ENCODE measurements at regions not wholly inside any gene's neighbourhood (a gene's known extent, or its start where the extent isn't known, plus 50 kb on each side); places are given as distances from the start of the nearest gene placed in this dataset.

DNA sequence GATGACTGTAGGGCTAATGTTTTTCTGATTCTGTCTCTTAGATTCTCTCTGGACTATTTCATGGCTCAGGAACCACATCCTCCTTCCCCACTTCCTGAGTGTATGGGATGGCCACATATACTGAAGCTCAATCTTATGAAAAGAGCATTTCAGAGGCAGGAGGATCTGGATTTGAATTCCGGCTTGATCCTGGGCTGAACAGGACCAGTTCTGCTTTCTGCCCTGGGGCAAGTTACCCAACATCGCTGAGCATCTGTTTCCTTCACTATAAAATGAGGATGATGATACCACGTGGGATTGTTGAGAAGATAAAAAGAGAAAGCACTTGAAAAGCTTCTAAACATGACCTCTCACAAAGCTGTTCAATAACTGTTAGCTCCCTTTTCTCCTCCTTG, 168.4 kb upstream of the TNFAIP3 start:
- TF ChIP-seq CSDC2 (CRISPR knock-in tag; IDR thresholded peaks at IDR 0.05): no peak
- no peak for TF ChIP-seq ZFP30 (CRISPR knock-in tag; IDR thresholded peaks at IDR 0.05)
- no peak for TF ChIP-seq OSR1 (CRISPR knock-in tag; IDR thresholded peaks at IDR 0.05)
- no peak for TF ChIP-seq ZC3H10 (CRISPR knock-in tag; IDR thresholded peaks at IDR 0.05)
- TF ChIP-seq ESRRG (CRISPR knock-in tag; IDR thresholded peaks at IDR 0.05): no peak
- TF ChIP-seq, protein P1, sequence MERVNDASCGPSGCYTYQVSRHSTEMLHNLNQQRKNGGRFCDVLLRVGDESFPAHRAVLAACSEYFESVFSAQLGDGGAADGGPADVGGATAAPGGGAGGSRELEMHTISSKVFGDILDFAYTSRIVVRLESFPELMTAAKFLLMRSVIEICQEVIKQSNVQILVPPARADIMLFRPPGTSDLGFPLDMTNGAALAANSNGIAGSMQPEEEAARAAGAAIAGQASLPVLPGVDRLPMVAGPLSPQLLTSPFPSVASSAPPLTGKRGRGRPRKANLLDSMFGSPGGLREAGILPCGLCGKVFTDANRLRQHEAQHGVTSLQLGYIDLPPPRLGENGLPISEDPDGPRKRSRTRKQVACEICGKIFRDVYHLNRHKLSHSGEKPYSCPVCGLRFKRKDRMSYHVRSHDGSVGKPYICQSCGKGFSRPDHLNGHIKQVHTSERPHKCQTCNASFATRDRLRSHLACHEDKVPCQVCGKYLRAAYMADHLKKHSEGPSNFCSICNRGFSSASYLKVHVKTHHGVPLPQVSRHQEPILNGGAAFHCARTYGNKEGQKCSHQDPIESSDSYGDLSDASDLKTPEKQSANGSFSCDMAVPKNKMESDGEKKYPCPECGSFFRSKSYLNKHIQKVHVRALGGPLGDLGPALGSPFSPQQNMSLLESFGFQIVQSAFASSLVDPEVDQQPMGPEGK (CRISPR knock-in tag; IDR thresholded peaks at IDR 0.05; ENCODE audit: borderline replicate concordance): no peak
- no peak for ATAC-seq

DNA sequence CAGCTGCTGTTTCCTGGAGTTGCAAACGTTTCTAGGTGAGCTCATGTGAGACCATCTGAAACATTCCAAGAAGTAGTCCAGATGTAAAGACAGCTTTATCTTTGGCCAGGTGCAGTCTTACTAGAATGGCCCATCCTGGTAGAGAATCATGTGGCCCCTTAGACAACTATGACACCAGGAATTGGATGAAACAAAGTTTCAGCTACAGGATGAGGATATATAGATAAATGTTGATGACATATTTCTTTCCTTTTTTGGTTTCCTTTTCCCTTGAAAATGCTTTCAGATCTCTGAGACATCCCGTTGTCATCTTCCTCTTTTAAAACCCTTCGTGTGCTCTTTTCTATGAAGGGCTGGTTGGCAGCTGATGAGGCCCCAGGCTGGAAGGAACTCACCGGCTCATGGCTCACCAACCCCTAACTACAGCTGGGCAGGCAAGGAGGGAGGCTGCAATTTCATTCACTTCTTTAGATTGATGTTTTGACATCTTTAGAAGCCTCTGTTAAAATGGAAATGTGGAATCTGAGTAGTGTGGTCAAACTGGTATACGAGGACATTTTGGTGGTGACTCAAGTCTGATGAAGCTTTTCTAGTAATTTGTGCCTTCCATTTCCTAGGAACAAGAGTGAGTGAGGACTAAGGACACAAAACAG, 167.9 kb upstream of the TNFAIP3 start:
- TF ChIP-seq SNAI2 (CRISPR knock-in tag; IDR thresholded peaks at IDR 0.05) (no peak), RARB (CRISPR knock-in tag; IDR thresholded peaks at IDR 0.05) (no peak)
- TF ChIP-seq, protein P2, sequence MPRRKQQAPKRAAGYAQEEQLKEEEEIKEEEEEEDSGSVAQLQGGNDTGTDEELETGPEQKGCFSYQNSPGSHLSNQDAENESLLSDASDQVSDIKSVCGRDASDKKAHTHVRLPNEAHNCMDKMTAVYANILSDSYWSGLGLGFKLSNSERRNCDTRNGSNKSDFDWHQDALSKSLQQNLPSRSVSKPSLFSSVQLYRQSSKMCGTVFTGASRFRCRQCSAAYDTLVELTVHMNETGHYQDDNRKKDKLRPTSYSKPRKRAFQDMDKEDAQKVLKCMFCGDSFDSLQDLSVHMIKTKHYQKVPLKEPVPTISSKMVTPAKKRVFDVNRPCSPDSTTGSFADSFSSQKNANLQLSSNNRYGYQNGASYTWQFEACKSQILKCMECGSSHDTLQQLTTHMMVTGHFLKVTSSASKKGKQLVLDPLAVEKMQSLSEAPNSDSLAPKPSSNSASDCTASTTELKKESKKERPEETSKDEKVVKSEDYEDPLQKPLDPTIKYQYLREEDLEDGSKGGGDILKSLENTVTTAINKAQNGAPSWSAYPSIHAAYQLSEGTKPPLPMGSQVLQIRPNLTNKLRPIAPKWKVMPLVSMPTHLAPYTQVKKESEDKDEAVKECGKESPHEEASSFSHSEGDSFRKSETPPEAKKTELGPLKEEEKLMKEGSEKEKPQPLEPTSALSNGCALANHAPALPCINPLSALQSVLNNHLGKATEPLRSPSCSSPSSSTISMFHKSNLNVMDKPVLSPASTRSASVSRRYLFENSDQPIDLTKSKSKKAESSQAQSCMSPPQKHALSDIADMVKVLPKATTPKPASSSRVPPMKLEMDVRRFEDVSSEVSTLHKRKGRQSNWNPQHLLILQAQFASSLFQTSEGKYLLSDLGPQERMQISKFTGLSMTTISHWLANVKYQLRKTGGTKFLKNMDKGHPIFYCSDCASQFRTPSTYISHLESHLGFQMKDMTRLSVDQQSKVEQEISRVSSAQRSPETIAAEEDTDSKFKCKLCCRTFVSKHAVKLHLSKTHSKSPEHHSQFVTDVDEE (CRISPR knock-in tag; IDR thresholded peaks at IDR 0.05): no peak
- no peak for ATAC-seq

DNA sequence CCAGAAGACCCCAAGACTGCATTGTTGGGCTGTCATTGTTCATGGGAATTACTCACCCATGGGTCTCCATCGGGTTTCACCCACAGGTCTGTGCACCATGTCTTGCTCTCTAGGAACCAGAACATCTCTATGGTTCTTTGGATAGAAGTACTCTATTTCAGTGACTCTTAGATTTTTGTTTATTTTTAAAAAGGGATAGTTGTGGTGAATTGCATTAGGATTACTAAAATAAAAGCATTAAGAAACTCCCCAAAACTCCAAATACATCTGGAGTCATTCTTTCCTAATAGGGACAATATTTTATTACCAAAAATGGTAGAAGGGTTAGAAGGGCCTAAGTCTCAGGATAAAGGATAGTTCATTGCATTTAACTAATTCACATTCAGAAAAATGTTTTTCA, 166.9 kb upstream of the TNFAIP3 start:
- no peak for ATAC-seq
- TF ChIP-seq CSDC2 (CRISPR knock-in tag; IDR thresholded peaks at IDR 0.05): no peak
- TF ChIP-seq ZC3H10 (CRISPR knock-in tag; IDR thresholded peaks at IDR 0.05): no peak
- no peak for TF ChIP-seq ISL1 (CRISPR knock-in tag; IDR thresholded peaks at IDR 0.05)
- TF ChIP-seq, protein P3, sequence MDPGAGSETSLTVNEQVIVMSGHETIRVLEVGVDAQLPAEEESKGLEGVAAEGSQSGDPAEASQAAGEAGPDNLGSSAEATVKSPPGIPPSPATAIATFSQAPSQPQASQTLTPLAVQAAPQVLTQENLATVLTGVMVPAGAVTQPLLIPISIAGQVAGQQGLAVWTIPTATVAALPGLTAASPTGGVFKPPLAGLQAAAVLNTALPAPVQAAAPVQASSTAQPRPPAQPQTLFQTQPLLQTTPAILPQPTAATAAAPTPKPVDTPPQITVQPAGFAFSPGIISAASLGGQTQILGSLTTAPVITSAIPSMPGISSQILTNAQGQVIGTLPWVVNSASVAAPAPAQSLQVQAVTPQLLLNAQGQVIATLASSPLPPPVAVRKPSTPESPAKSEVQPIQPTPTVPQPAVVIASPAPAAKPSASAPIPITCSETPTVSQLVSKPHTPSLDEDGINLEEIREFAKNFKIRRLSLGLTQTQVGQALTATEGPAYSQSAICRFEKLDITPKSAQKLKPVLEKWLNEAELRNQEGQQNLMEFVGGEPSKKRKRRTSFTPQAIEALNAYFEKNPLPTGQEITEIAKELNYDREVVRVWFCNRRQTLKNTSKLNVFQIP (CRISPR knock-in tag; IDR thresholded peaks at IDR 0.05; ENCODE audit: borderline replicate concordance, low read depth): no peak
- TF ChIP-seq, protein P1 (CRISPR knock-in tag; IDR thresholded peaks at IDR 0.05; ENCODE audit: borderline replicate concordance): no peak
- TF ChIP-seq BACH2 (CRISPR knock-in tag; IDR thresholded peaks at IDR 0.05; ENCODE audit: borderline replicate concordance): no peak
- no peak for TF ChIP-seq ARNTL (CRISPR knock-in tag; IDR thresholded peaks at IDR 0.05; ENCODE audit: borderline replicate concordance, low read depth)

DNA sequence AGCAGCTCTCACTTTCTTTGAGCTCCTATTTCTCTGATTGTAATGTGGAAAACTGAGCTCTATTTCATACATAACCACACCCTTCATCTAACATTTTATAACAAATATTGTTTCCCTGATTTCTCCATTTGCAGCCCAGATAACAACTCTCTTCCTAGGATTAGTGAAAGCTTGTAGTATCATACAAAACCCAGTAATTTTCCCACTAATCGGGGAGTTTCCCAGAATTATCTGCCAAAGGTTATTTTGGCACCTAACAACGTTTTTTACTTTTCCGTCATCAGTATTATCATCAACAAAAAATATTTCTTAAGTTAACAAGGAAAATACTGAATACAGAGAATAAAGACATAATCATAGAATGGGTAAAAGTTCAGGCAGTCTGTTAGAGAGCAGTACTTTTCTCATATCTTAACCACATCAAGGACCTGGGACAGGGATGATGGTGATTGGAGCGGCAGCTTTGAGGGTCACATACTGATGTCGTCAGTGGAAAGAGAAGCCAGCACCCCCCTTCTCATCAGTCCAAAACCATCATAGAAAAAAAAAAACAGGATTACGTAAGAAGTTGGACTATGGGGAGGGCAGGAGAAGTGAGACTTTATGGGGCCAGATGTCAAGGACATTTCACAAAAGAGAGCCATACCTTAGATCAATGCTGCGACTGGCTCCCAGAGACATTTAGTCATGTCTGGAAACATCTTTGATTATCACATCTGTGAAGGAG, 166.1 kb upstream of the TNFAIP3 start:
- no peak for ATAC-seq
- no peak for TF ChIP-seq GLIS3 (CRISPR knock-in tag; IDR thresholded peaks at IDR 0.05)
- TF ChIP-seq, protein P2 (CRISPR knock-in tag; IDR thresholded peaks at IDR 0.05): no peak
- TF ChIP-seq ZNF8 (CRISPR knock-in tag; IDR thresholded peaks at IDR 0.05): no peak
- TF ChIP-seq CSDC2 (CRISPR knock-in tag; IDR thresholded peaks at IDR 0.05): no peak
- TF ChIP-seq, protein P4, sequence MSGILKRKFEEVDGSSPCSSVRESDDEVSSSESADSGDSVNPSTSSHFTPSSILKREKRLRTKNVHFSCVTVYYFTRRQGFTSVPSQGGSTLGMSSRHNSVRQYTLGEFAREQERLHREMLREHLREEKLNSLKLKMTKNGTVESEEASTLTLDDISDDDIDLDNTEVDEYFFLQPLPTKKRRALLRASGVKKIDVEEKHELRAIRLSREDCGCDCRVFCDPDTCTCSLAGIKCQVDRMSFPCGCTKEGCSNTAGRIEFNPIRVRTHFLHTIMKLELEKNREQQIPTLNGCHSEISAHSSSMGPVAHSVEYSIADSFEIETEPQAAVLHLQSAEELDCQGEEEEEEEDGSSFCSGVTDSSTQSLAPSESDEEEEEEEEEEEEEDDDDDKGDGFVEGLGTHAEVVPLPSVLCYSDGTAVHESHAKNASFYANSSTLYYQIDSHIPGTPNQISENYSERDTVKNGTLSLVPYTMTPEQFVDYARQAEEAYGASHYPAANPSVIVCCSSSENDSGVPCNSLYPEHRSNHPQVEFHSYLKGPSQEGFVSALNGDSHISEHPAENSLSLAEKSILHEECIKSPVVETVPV (CRISPR knock-in tag; IDR thresholded peaks at IDR 0.05): no peak
- TF ChIP-seq TCF4 (CRISPR knock-in tag; IDR thresholded peaks at IDR 0.05; ENCODE audit: borderline replicate concordance): no peak
- TF ChIP-seq ISL1 (CRISPR knock-in tag; IDR thresholded peaks at IDR 0.05): no peak
- no peak for TF ChIP-seq ARNTL (CRISPR knock-in tag; IDR thresholded peaks at IDR 0.05; ENCODE audit: borderline replicate concordance, low read depth)
- TF ChIP-seq ZFP3 (CRISPR knock-in tag; IDR thresholded peaks at IDR 0.05): no peak
- TF ChIP-seq PPARA (CRISPR knock-in tag; IDR thresholded peaks at IDR 0.05; ENCODE audit: borderline replicate concordance): no peak
- TF ChIP-seq, protein P1 (CRISPR knock-in tag; IDR thresholded peaks at IDR 0.05; ENCODE audit: borderline replicate concordance): no peak
- no peak for TF ChIP-seq ZC3H10 (CRISPR knock-in tag; IDR thresholded peaks at IDR 0.05)
- no peak for TF ChIP-seq ZNF70 (CRISPR knock-in tag; IDR thresholded peaks at IDR 0.05)
